ENCODE measurements at regions not wholly inside any gene's neighbourhood (a gene's known extent, or its start where the extent isn't known, plus 50 kb on each side); places are given as distances from the start of the nearest gene placed in this dataset.

DNA sequence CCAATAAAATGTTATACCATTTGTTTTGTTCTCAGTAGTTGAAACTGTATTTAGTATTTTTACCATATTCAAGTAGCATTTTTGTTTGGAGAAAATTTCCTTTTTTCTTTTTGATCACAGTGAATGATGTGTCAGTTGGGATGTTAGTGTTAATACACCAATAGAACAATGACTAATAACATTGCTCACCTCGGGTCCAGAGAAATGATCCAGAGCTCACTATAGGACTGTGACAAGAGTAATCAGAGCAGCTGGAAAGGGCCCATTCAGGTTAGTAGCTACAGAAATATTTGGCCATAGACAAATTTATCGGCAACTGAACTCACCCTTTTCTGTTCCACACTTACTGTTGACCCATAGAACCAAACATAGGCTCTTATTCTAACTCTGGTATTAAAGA, 989.2 kb downstream of the TLE4 start:
- no peak overlapping the region for H3K4me3 ChIP-seq (ENCODE audit: low read depth, low read length)
- DNase-seq (ENCODE audit: low read depth): no peak
- TF ChIP-seq CTCF (IDR thresholded peaks at IDR 0.05; ENCODE audit: control insufficient read depth, extremely low read depth, insufficient read depth): no peak

DNA sequence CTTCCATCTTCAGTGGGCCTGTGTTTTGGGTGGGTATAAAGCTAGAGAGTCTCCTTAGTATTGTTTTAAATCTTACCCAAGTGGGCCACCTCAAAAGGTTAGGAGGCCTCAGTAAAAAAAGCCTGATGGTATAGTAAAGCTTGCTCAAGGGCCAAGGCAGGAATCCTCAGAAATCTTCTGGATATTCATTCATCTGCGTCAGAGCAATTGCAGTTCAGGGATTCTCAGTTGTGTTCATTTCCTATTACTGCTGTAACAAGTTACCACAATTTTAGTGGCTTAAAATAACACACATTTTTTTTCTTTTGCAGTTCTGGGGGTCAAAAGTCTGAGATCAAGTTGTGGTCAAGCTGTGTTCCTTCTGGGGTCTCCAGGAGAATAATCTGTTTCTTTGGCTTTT, 985.5 kb downstream of the TLE4 start:
- TF ChIP-seq CTCF (IDR thresholded peaks at IDR 0.05; ENCODE audit: control insufficient read depth, extremely low read depth, insufficient read depth): no peak
- DNase-seq (ENCODE audit: low read depth): no peak

GRCh38 chr9:80556631-80557030, 984.9 kb downstream of the TLE4 start:
- TF ChIP-seq CTCF (IDR thresholded peaks at IDR 0.05; ENCODE audit: control insufficient read depth, extremely low read depth, insufficient read depth): no peak
- DNase-seq (ENCODE audit: low read depth): no peak
- H3K4me3 ChIP-seq (ENCODE audit: low read depth, low read length): no peak overlapping the region

More for the DNA sequence above, 985.5 kb downstream of the TLE4 start:
- no peak overlapping the region for H3K4me3 ChIP-seq (ENCODE audit: low read depth, low read length)

DNA sequence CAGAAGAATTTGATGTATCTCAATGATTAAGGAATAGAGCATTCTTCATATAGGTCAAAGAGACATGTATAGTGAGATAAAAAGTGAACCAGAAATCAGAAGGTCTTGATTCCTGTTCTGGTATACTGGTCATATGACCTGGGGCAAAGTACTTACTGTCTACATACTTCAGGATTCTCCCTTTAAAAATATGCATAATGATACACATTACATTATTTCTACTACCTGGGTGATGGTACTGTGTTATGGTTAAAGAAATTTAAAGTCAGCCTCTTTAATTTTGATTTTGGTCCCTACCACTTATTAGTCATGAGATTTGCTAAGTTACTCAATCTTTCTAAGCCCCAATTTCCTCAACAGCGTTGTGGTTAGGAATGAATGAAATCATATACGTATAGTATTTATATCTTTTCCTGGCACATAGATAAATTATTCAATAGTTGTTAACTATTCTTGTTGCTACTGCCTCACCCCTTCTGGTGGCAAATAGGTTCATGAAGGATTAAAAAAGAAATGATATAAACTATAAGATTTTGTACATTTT, 984.1 kb downstream of the TLE4 start:
- no peak overlapping the region for H3K4me3 ChIP-seq (ENCODE audit: low read depth, low read length)
- DNase-seq (ENCODE audit: low read depth): no peak
- no peak for TF ChIP-seq CTCF (IDR thresholded peaks at IDR 0.05; ENCODE audit: control insufficient read depth, extremely low read depth, insufficient read depth)

- no peak for DNase-seq (ENCODE audit: low read depth)
- no peak for TF ChIP-seq CTCF (IDR thresholded peaks at IDR 0.05; ENCODE audit: control insufficient read depth, extremely low read depth, insufficient read depth)
- no peak overlapping the region for H3K4me3 ChIP-seq (ENCODE audit: low read depth, low read length)
Observed at GRCh38 chr9:80554856-80555255, 983.1 kb downstream of the TLE4 start.

GRCh38 chr9:80554301-80554700, 982.5 kb downstream of the TLE4 start:
- no peak for TF ChIP-seq CTCF (IDR thresholded peaks at IDR 0.05; ENCODE audit: control insufficient read depth, extremely low read depth, insufficient read depth)

GRCh38 chr9:80552931-80553330, 981.2 kb downstream of the TLE4 start:
- DNase-seq (ENCODE audit: low read depth): no peak
- no peak for TF ChIP-seq CTCF (IDR thresholded peaks at IDR 0.05; ENCODE audit: control insufficient read depth, extremely low read depth, insufficient read depth)
- no peak overlapping the region for H3K4me3 ChIP-seq (ENCODE audit: low read depth, low read length)

More at GRCh38 chr9:80554301-80554700, 982.5 kb downstream of the TLE4 start:
- DNase-seq (ENCODE audit: low read depth): no peak
- H3K4me3 ChIP-seq (ENCODE audit: low read depth, low read length): no peak overlapping the region
